ENCODE measurements at regions not wholly inside any gene's neighbourhood (a gene's known extent, or its start where the extent isn't known, plus 50 kb on each side); places are given as distances from the start of the nearest gene placed in this dataset.

- Mint-ChIP-seq H3K4me3 (ENCODE audit: low read depth, unreplicated experiment) (no peak overlapping the region), H3K36me3 (ENCODE audit: insufficient read depth, unreplicated experiment) (no peaks in the 10 kb centered on the region), H3K27ac (ENCODE audit: unreplicated experiment) (no peak overlapping the region), H3K27me3 (ENCODE audit: unreplicated experiment) (no peaks in the 10 kb centered on the region), H3K9me3 (ENCODE audit: low read depth, unreplicated experiment) (no peaks in the 10 kb centered on the region), H3K4me1 (ENCODE audit: low read depth, unreplicated experiment) (peaks cover 11% of the 10 kb centered on the region)
- CTCF ChIA-PET: no interaction called here
- no peak for DNase-seq
- no peak for TF ChIP-seq CTCF (IDR thresholded peaks at IDR 0.05; ENCODE audit: unreplicated experiment)
- no TSS peak for BruUV-seq (replicated peaks)
- intact Hi-C loops (cut with micrococcal nuclease; ENCODE audit: unreplicated experiment): no loop called here
These were observed 277.3 kb downstream of the FOXO1 start for GRCh38 chr13:40389081-40389641.

- Mint-ChIP-seq H3K9me3 (ENCODE audit: low read depth, unreplicated experiment) (no peaks in the 10 kb centered on the region), H3K4me3 (ENCODE audit: low read depth, unreplicated experiment) (no peak overlapping the region), H3K27ac (ENCODE audit: unreplicated experiment) (no peak overlapping the region), H3K4me1 (ENCODE audit: low read depth, unreplicated experiment) (peaks cover 11% of the 10 kb centered on the region), H3K36me3 (ENCODE audit: insufficient read depth, unreplicated experiment) (no peaks in the 10 kb centered on the region), H3K27me3 (ENCODE audit: unreplicated experiment) (no peaks in the 10 kb centered on the region)
- no peak for DNase-seq
- intact Hi-C loops (cut with micrococcal nuclease; ENCODE audit: unreplicated experiment): no loop called here
- TF ChIP-seq CTCF (IDR thresholded peaks at IDR 0.05; ENCODE audit: unreplicated experiment): no peak
- CTCF ChIA-PET: no interaction called here
- BruUV-seq (replicated peaks): no TSS peak
These were observed 276.0 kb downstream of the FOXO1 start for GRCh38 chr13:40390401-40390916.

- TF ChIP-seq CTCF (IDR thresholded peaks at IDR 0.05; ENCODE audit: unreplicated experiment): no peak
- Mint-ChIP-seq H3K4me1 (ENCODE audit: low read depth, unreplicated experiment) (peaks cover 4% of the 10 kb centered on the region), H3K27me3 (ENCODE audit: unreplicated experiment) (no peaks in the 10 kb centered on the region), H3K36me3 (ENCODE audit: insufficient read depth, unreplicated experiment) (no peaks in the 10 kb centered on the region), H3K4me3 (ENCODE audit: low read depth, unreplicated experiment) (no peak overlapping the region), H3K9me3 (ENCODE audit: low read depth, unreplicated experiment) (no peaks in the 10 kb centered on the region), H3K27ac (ENCODE audit: unreplicated experiment) (no peak overlapping the region)
- intact Hi-C loops (cut with micrococcal nuclease; ENCODE audit: unreplicated experiment): no loop called here
- no TSS peak for BruUV-seq (replicated peaks)
- CTCF ChIA-PET: no interaction called here
- DNase-seq: no peak
These were observed 274.7 kb downstream of the FOXO1 start for GRCh38 chr13:40391788-40392187.

- no peak for TF ChIP-seq CTCF (IDR thresholded peaks at IDR 0.05; ENCODE audit: unreplicated experiment)
- Mint-ChIP-seq H3K36me3 (ENCODE audit: insufficient read depth, unreplicated experiment) (no peaks in the 10 kb centered on the region), H3K4me1 (ENCODE audit: low read depth, unreplicated experiment) (no peaks in the 10 kb centered on the region), H3K27ac (ENCODE audit: unreplicated experiment) (no peak overlapping the region), H3K4me3 (ENCODE audit: low read depth, unreplicated experiment) (no peak overlapping the region), H3K9me3 (ENCODE audit: low read depth, unreplicated experiment) (no peaks in the 10 kb centered on the region), H3K27me3 (ENCODE audit: unreplicated experiment) (no peaks in the 10 kb centered on the region)
- intact Hi-C loops (cut with micrococcal nuclease; ENCODE audit: unreplicated experiment): no loop called here
- DNase-seq: no peak
- no TSS peak for BruUV-seq (replicated peaks)
- CTCF ChIA-PET: no interaction called here
These were observed 272.0 kb downstream of the FOXO1 start for GRCh38 chr13:40394304-40394985.

Data from Calu3 (cell line).